ENCODE measurements at regions not wholly inside any gene's neighbourhood (a gene's known extent, or its start where the extent isn't known, plus 50 kb on each side); places are given as distances from the start of the nearest gene placed in this dataset.

- Histone ChIP-seq H3K9me3 (ENCODE audit: low read length) (no peaks in the 10 kb centered on the region), H2AFZ (ENCODE audit: low read depth, low read length) (no peak overlapping the region), H3K9me2 (ENCODE audit: insufficient read depth, low read length) (no peaks in the 10 kb centered on the region), H3K4me3 (ENCODE audit: low read length) (no peak overlapping the region), H3K27ac (ENCODE audit: low read length) (no peak overlapping the region), H3K36me3 (ENCODE audit: insufficient read depth, low read length) (no peaks in the 10 kb centered on the region), H3K27me3 (ENCODE audit: insufficient read depth, low read depth, low read length) (no peaks in the 10 kb centered on the region), H3K9ac (ENCODE audit: low read length) (no peak overlapping the region), H3K4me2 (ENCODE audit: low read length) (no peak overlapping the region), H3F3A (ENCODE audit: insufficient read depth, low read length, poor library complexity, severe bottlenecking) (no peaks in the 10 kb centered on the region), H4K20me1 (ENCODE audit: insufficient read depth) (no peaks in the 10 kb centered on the region), H3K79me2 (replicated peaks; ENCODE audit: insufficient read depth, low read length) (no peaks in the 10 kb centered on the region)
- TF ChIP-seq EP300 (conservative IDR thresholded peaks at IDR 0.05; ENCODE audit: poor library complexity, severe bottlenecking), result no peak
- no peak for TF ChIP-seq SMC3 (conservative IDR thresholded peaks at IDR 0.05; ENCODE audit: poor library complexity)
These were observed 695.3 kb downstream of the DACH1 start for GRCh38 chr13:71171740-71172139.

- Histone ChIP-seq H3K9me2 (ENCODE audit: insufficient read depth, low read length) (no peaks in the 10 kb centered on the region), H2AFZ (ENCODE audit: low read depth, low read length) (no peak overlapping the region), H3K9me3 (ENCODE audit: low read length) (no peaks in the 10 kb centered on the region), H3K79me2 (replicated peaks; ENCODE audit: insufficient read depth, low read length) (no peaks in the 10 kb centered on the region), H4K20me1 (ENCODE audit: insufficient read depth) (no peaks in the 10 kb centered on the region), H3K27me3 (ENCODE audit: insufficient read depth, low read depth, low read length) (no peaks in the 10 kb centered on the region), H3K36me3 (ENCODE audit: insufficient read depth, low read length) (no peaks in the 10 kb centered on the region), H3K4me2 (ENCODE audit: low read length) (no peak overlapping the region), H3K9ac (ENCODE audit: low read length) (no peak overlapping the region), H3K27ac (ENCODE audit: low read length) (no peak overlapping the region), H3F3A (ENCODE audit: insufficient read depth, low read length, poor library complexity, severe bottlenecking) (no peaks in the 10 kb centered on the region), H3K4me3 (ENCODE audit: low read length) (no peak overlapping the region)
- TF ChIP-seq CTCF (IDR thresholded peaks at IDR 0.05; ENCODE audit: poor library complexity, severe bottlenecking) (no peak), EZH2 (IDR thresholded peaks at IDR 0.05; ENCODE audit: borderline replicate concordance, insufficient read depth, low read length, poor library complexity, severe bottlenecking) (no peak), RAD21 (conservative IDR thresholded peaks at IDR 0.05) (no peak), EP300 (conservative IDR thresholded peaks at IDR 0.05; ENCODE audit: poor library complexity, severe bottlenecking) (no peak), REST (IDR thresholded peaks at IDR 0.05; ENCODE audit: borderline replicate concordance) (no peak), SMC3 (conservative IDR thresholded peaks at IDR 0.05; ENCODE audit: poor library complexity) (no peak), MXI1 (conservative IDR thresholded peaks at IDR 0.05; ENCODE audit: poor library complexity, severe bottlenecking) (no peak)
These were observed 697.8 kb downstream of the DACH1 start for GRCh38 chr13:71169180-71169579.

- TF ChIP-seq RAD21 (conservative IDR thresholded peaks at IDR 0.05) (no peak), SMC3 (conservative IDR thresholded peaks at IDR 0.05; ENCODE audit: poor library complexity) (no peak), REST (IDR thresholded peaks at IDR 0.05; ENCODE audit: borderline replicate concordance) (no peak), POLR2AphosphoS5 (IDR thresholded peaks at IDR 0.05) (no peak), EP300 (conservative IDR thresholded peaks at IDR 0.05; ENCODE audit: poor library complexity, severe bottlenecking) (no peak), MXI1 (conservative IDR thresholded peaks at IDR 0.05; ENCODE audit: poor library complexity, severe bottlenecking) (no peak)
- no peaks in the 10 kb centered on the region for H3K9me3 ChIP-seq (ENCODE audit: low read length)
These were observed 710.5 kb downstream of the DACH1 start for GRCh38 chr13:71156550-71156949.

More at GRCh38 chr13:71156550-71156949, 710.5 kb downstream of the DACH1 start:
- H3K9me2 ChIP-seq (ENCODE audit: insufficient read depth, low read length), result no peaks in the 10 kb centered on the region
- no peaks in the 10 kb centered on the region for H3F3A ChIP-seq (ENCODE audit: insufficient read depth, low read length, poor library complexity, severe bottlenecking)
- H3K4me2 ChIP-seq (ENCODE audit: low read length), result no peak overlapping the region
- no peak overlapping the region for H3K27ac ChIP-seq (ENCODE audit: low read length)
- H2AFZ ChIP-seq (ENCODE audit: low read depth, low read length), result no peak overlapping the region
- no peaks in the 10 kb centered on the region for H3K79me2 ChIP-seq (replicated peaks; ENCODE audit: insufficient read depth, low read length)
- H3K27me3 ChIP-seq (ENCODE audit: insufficient read depth, low read depth, low read length), result no peaks in the 10 kb centered on the region
- H3K9ac ChIP-seq (ENCODE audit: low read length), result no peak overlapping the region
- H3K4me3 ChIP-seq (ENCODE audit: low read length), result no peak overlapping the region
- H4K20me1 ChIP-seq (ENCODE audit: insufficient read depth), result no peaks in the 10 kb centered on the region
- no peaks in the 10 kb centered on the region for H3K36me3 ChIP-seq (ENCODE audit: insufficient read depth, low read length)

Measured in neural cell (in vitro differentiated cells).